ENCODE measurements at regions not wholly inside any gene's neighbourhood (a gene's known extent, or its start where the extent isn't known, plus 50 kb on each side); places are given as distances from the start of the nearest gene placed in this dataset.

DNA sequence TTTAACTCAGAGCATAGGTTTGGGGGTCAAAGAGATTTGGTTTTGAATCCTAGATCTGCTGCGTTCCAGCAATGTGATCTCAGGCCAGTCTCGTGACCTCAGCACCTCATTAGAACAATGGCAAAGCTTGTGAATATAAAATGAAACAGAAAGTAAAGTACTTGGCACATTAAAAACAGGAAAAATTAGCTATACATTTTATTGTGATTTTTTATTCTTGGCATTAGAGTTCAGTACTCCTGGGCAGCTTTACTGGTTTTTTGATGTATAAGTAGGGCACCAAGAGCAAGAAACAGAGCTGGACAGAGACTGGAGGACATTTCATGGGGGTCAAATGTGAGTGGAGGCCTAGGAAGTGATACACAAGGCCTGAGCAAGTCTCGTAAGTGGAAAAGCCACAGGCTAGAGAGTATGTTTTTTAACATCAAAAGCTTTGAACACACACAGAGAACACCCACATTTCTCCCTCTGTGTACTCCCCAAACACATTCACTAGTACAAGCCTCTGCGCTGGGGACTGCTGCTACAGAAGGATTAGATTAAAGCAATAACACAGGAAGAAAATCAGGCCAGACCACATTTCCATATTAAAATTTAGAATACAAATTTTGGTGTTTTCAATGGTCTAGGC is 157.2 kb upstream of the SLC25A13 start:
- H4K20me1 ChIP-seq (replicated peaks; ENCODE audit: control insufficient read depth, extremely low read depth, insufficient read depth, low read length): no peaks in the 10 kb centered on the region
- DNase-seq (ENCODE audit: low read depth, low spot score): peak; percentile 64

DNA sequence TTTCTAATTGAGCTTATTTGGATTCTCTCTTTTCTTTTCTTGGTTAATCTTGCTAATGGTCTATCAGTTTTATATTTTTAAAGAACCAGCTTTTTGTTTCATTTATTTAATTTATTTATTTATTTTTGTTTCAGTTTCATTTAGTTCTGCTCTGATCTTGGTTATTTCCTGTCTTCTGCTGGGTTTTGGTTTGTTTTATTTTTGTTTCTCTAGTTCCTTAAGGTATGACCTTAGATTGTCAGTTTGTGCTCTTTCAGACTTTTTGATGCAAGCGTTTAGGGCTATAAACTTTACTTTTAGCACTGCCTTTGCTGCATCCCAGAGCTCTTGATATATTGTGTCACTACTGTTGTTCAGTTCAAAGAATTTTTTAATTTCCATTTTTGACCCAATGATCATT is 149.7 kb upstream of the SLC25A13 start:
- TF ChIP-seq POLR2AphosphoS5 (IDR thresholded peaks at IDR 0.05; ENCODE audit: insufficient read depth, low read depth, low read length) (no peak), GATA2 (IDR thresholded peaks at IDR 0.05; ENCODE audit: insufficient read depth, insufficient read length, low read depth, low read length) (no peak), POLR2A (IDR thresholded peaks at IDR 0.05; ENCODE audit: low read depth, low read length) (no peak), EZH2 (IDR thresholded peaks at IDR 0.05; ENCODE audit: borderline replicate concordance, low read depth, low read length, severe bottlenecking) (no peak), JUN (IDR thresholded peaks at IDR 0.05; ENCODE audit: borderline replicate concordance, insufficient read depth, insufficient read length, low read depth) (no peak), FOS (IDR thresholded peaks at IDR 0.05; ENCODE audit: borderline replicate concordance, insufficient read depth, low read length) (no peak), MYC (IDR thresholded peaks at IDR 0.05; ENCODE audit: low read depth, low read length) (no peak)
- TF ChIP-seq, protein P1, sequence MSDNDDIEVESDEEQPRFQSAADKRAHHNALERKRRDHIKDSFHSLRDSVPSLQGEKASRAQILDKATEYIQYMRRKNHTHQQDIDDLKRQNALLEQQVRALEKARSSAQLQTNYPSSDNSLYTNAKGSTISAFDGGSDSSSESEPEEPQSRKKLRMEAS (IDR thresholded peaks at IDR 0.05; ENCODE audit: insufficient read depth, insufficient read length): no peak
- TF ChIP-seq, protein P2, sequence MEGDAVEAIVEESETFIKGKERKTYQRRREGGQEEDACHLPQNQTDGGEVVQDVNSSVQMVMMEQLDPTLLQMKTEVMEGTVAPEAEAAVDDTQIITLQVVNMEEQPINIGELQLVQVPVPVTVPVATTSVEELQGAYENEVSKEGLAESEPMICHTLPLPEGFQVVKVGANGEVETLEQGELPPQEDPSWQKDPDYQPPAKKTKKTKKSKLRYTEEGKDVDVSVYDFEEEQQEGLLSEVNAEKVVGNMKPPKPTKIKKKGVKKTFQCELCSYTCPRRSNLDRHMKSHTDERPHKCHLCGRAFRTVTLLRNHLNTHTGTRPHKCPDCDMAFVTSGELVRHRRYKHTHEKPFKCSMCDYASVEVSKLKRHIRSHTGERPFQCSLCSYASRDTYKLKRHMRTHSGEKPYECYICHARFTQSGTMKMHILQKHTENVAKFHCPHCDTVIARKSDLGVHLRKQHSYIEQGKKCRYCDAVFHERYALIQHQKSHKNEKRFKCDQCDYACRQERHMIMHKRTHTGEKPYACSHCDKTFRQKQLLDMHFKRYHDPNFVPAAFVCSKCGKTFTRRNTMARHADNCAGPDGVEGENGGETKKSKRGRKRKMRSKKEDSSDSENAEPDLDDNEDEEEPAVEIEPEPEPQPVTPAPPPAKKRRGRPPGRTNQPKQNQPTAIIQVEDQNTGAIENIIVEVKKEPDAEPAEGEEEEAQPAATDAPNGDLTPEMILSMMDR (IDR thresholded peaks at IDR 0.05; ENCODE audit: extremely low read depth in 1 of 2, insufficient read depth in 1 of 2, low read depth in 1 of 2, low read length in 2 of 2): no peak
- no peak for DNase-seq (ENCODE audit: low read depth, low spot score)
- Histone ChIP-seq H3K27ac (ENCODE audit: insufficient read depth, low read depth, low read length) (no peak overlapping the region), H4K20me1 (replicated peaks; ENCODE audit: control insufficient read depth, extremely low read depth, insufficient read depth, low read length) (no peaks in the 10 kb centered on the region), H3K9ac (replicated peaks; ENCODE audit: extremely low read depth, insufficient read depth, low read length) (no peak overlapping the region), H3K9me1 (replicated peaks; ENCODE audit: control insufficient read depth, extremely low read depth, insufficient read depth, low read length) (no peaks in the 10 kb centered on the region), H3K79me2 (ENCODE audit: control insufficient read depth, insufficient read depth, low read length) (no peaks in the 10 kb centered on the region), H3K4me2 (ENCODE audit: insufficient read depth, low read length) (no peak overlapping the region), H3K9me3 (replicated peaks; ENCODE audit: control insufficient read depth, insufficient read depth, low read length) (no peaks in the 10 kb centered on the region), H3K36me3 (ENCODE audit: control insufficient read depth in 2 of 2, extremely low read depth in 1 of 2, insufficient read depth in 2 of 2, low read length in 2 of 2) (no peaks in the 10 kb centered on the region), H3K4me3 (replicated peaks in 1 of 3; ENCODE audit: insufficient read depth in 1 of 3, low read depth in 1 of 3, low read length in 3 of 3) (no peak overlapping the region), H3K27me3 (ENCODE audit: control insufficient read depth in 2 of 2, insufficient read depth in 2 of 2, low read length in 2 of 2) (peaks cover 0 to 2% of the 10 kb centered on the region in 2 experiments), H3K4me1 (ENCODE audit: control insufficient read depth, extremely low read depth, insufficient read depth, low read length) (no peaks in the 10 kb centered on the region), H2AFZ (ENCODE audit: low read depth, low read length) (no peak overlapping the region)
- BruUV-seq (replicated peaks): no TSS peak
- ChIA-PET POLR2A (no interaction called here), CTCF (no interaction called here)
- intact Hi-C loops (cut with micrococcal nuclease) (loop anchor here (10.0 kb wide), 2 partner anchors 63 to 397 kb away; no protein-coding TSS in a partner anchor), dilution Hi-C loops (cut with MboI; ENCODE audit: extremely low pct_ligation_motif_present, low sequenced_read_pairs) (no loop called here)
- no peak for FAIRE-seq

More for the DNA sequence above, 157.2 kb upstream of the SLC25A13 start:
- Histone ChIP-seq H3K9me1 (replicated peaks; ENCODE audit: control insufficient read depth, extremely low read depth, insufficient read depth, low read length) (no peaks in the 10 kb centered on the region), H3K27ac (ENCODE audit: insufficient read depth, low read depth, low read length) (no peak overlapping the region), H3K27me3 (ENCODE audit: control insufficient read depth in 2 of 2, insufficient read depth in 2 of 2, low read length in 2 of 2) (no peaks in the 10 kb centered on the region), H3K9me3 (replicated peaks; ENCODE audit: control insufficient read depth, insufficient read depth, low read length) (no peaks in the 10 kb centered on the region), H2AFZ (ENCODE audit: low read depth, low read length) (peak overlapping the region; percentile 71), H3K79me2 (ENCODE audit: control insufficient read depth, insufficient read depth, low read length) (no peaks in the 10 kb centered on the region), H3K4me1 (ENCODE audit: control insufficient read depth, extremely low read depth, insufficient read depth, low read length) (no peaks in the 10 kb centered on the region), H3K4me3 (replicated peaks in 1 of 3; ENCODE audit: insufficient read depth in 1 of 3, low read depth in 1 of 3, low read length in 3 of 3) (no peak overlapping the region), H3K36me3 (ENCODE audit: control insufficient read depth in 2 of 2, extremely low read depth in 1 of 2, insufficient read depth in 2 of 2, low read length in 2 of 2) (no peaks in the 10 kb centered on the region), H3K9ac (replicated peaks; ENCODE audit: extremely low read depth, insufficient read depth, low read length) (no peak overlapping the region), H3K4me2 (ENCODE audit: insufficient read depth, low read length) (peak overlapping the region; percentile 5)
- BruUV-seq (replicated peaks): no TSS peak
- intact Hi-C loops (cut with micrococcal nuclease): loop anchor here (5.0 to 10.0 kb wide), 3 partner anchors 56 to 404 kb away; partner anchors contain the start of gene SLC25A13
- no peak for TF ChIP-seq JUN (IDR thresholded peaks at IDR 0.05; ENCODE audit: borderline replicate concordance, insufficient read depth, insufficient read length, low read depth)
- TF ChIP-seq, protein P2 (IDR thresholded peaks at IDR 0.05; ENCODE audit: extremely low read depth in 1 of 2, insufficient read depth in 1 of 2, low read depth in 1 of 2, low read length in 2 of 2): no peak
- TF ChIP-seq POLR2A (IDR thresholded peaks at IDR 0.05; ENCODE audit: low read depth, low read length): no peak
- FAIRE-seq: peak; percentile 50
- CTCF ChIA-PET: interaction anchor here (1.1 kb wide), 1 partner anchor 90 kb away, joined by 3 read pairs; no protein-coding TSS in a partner anchor
- dilution Hi-C loops (cut with MboI; ENCODE audit: extremely low pct_ligation_motif_present, low sequenced_read_pairs): no loop called here
- POLR2A ChIA-PET: no interaction called here
